HepG2 (cell line): ENCODE measurements at regions not wholly inside any gene's neighbourhood (a gene's known extent, or its start where the extent isn't known, plus 50 kb on each side); places are given as distances from the start of the nearest gene placed in this dataset.

Source experiments
- GABPB1 ChIP-seq: IDR thresholded peaks from 2 replicates; pipeline ENCODE4 v1.6.1; 2016; ENCODE audit warnings: mild to moderate bottlenecking, missing genetic modification reagents, moderate library complexity, missing compliant biosample characterization
- KDM6A ChIP-seq: IDR thresholded peaks from 2 replicates; pipeline ENCODE4 v1.6.1; 2016; ENCODE audit warnings: low read depth
- MAX ChIP-seq: IDR thresholded peaks from 2 replicates; pipeline ENCODE4 v1.6.1; 2012; ENCODE audit warnings: inconsistent platforms
- MIXL1 ChIP-seq: IDR thresholded peaks from 2 replicates; pipeline ENCODE4 v1.6.1; 2016
- MTA3 ChIP-seq: sonication (generic); formaldehyde crosslinking; IDR thresholded peaks from 2 replicates; pipeline ENCODE4 v1.4.0; 2020; ENCODE audit warnings: missing genetic modification reagents
- MTF1 ChIP-seq: sonication (generic); formaldehyde crosslinking; IDR thresholded peaks from 2 replicates; pipeline ENCODE4 v1.5.0; 2020; ENCODE audit warnings: missing genetic modification reagents
- NFKB2 ChIP-seq: sonication (generic); formaldehyde crosslinking; IDR thresholded peaks from 2 replicates; pipeline ENCODE4 v1.4.0; 2020; ENCODE audit warnings: missing genetic modification reagents, borderline replicate concordance
- PRPF4 ChIP-seq: fragments of 200-400 bp; formaldehyde crosslinking; IDR thresholded peaks from 2 replicates; pipeline ENCODE4 v1.6.1; 2016; ENCODE audit warnings: low read length, low read depth; ENCODE audit not compliant: poor library complexity, severe bottlenecking
- ZHX2 ChIP-seq, 2 experiments: sonication (generic) in 1 of 2; formaldehyde crosslinking in 1 of 2; IDR thresholded peaks; 2 replicates each; pipeline versions ENCODE4 v1.6.1 to v1.9.0; 2014 to 2022; ENCODE audit warnings: antibody characterized with exemption in 1 of 2, borderline replicate concordance in 1 of 2, inconsistent platforms in 1 of 2, low read depth in 1 of 2, missing genetic modification reagents in 1 of 2
- TF ChIP-seq, protein P1 (sequence below): sonication (generic); formaldehyde crosslinking; IDR thresholded peaks from 2 replicates; pipeline ENCODE4 v1.8.0; 2023; ENCODE audit warnings: mild to moderate bottlenecking, missing genetic modification reagents

GRCh38 chr11:90310210-90310609 is 87.4 kb upstream of the CHORDC1 start (continued):
- no peak for TF ChIP-seq ZHX2 (IDR thresholded peaks at IDR 0.05; ENCODE audit: low read depth)
- TF ChIP-seq ZHX2 (CRISPR knock-in tag; IDR thresholded peaks at IDR 0.05; ENCODE audit: borderline replicate concordance), result no peak
- no peak for TF ChIP-seq MTF1 (CRISPR knock-in tag)
- no peak for TF ChIP-seq GABPB1
- peak; percentile 61; the same call in 1 of the 2 replicates for TF ChIP-seq MIXL1 (CRISPR knock-in tag)
- no peak for TF ChIP-seq MTA3
- peak; percentile 73; the same call in 1 of the 2 replicates for TF ChIP-seq KDM6A (CRISPR knock-in tag)
- no peak for TF ChIP-seq MAX
- no peak for TF ChIP-seq PRPF4
- TF ChIP-seq, protein P1, sequence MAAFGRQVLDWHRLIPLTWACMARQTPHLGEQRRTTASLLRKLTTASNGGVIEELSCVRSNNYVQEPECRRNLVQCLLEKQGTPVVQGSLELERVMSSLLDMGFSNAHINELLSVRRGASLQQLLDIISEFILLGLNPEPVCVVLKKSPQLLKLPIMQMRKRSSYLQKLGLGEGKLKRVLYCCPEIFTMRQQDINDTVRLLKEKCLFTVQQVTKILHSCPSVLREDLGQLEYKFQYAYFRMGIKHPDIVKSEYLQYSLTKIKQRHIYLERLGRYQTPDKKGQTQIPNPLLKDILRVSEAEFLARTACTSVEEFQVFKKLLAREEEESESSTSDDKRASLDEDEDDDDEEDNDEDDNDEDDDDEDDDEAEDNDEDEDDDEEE (CRISPR knock-in tag), result no peak
- no peak for TF ChIP-seq NFKB2 (CRISPR knock-in tag)
